ENCODE measurements at regions not wholly inside any gene's neighbourhood (a gene's known extent, or its start where the extent isn't known, plus 50 kb on each side); places are given as distances from the start of the nearest gene placed in this dataset.

GRCh38 chr13:57314897-57315520 is 148.0 kb downstream of the PRR20E start:
- DNase-seq, result no peak
- 79 to 90% (median 83%) methylated on average over 6 of the region's 6 CpGs for WGBS, 4 donors
- H3K9me3 ChIP-seq (replicated peaks in 1 of 3), result no peaks in the 10 kb centered on the region
- no peaks in the 10 kb centered on the region for H3K4me1 ChIP-seq (replicated peaks in 1 of 2)
- no peak for TF ChIP-seq CTCF (IDR thresholded peaks at IDR 0.05)
- no peaks in the 10 kb centered on the region for H3K27me3 ChIP-seq
- H3K4me3 ChIP-seq, result no peak overlapping the region
- H3K27ac ChIP-seq, result no peak overlapping the region
- intact Hi-C loops (cut with DNase I), result no loop called here
- no peaks in the 10 kb centered on the region for H3K36me3 ChIP-seq (replicated peaks in 1 of 2)

GRCh38 chr13:57326532-57326931 is 159.5 kb downstream of the PRR20E start:
- Histone ChIP-seq H3K4me3 (no peak overlapping the region), H3K27me3 (no peaks in the 10 kb centered on the region), H3K36me3 (replicated peaks in 1 of 2) (no peaks in the 10 kb centered on the region), H3K4me1 (replicated peaks in 1 of 2) (no peaks in the 10 kb centered on the region), H3K27ac (no peak overlapping the region), H3K9me3 (replicated peaks in 1 of 3) (no peaks in the 10 kb centered on the region)
- TF ChIP-seq CTCF (IDR thresholded peaks at IDR 0.05) (no peak), POLR2A (IDR thresholded peaks at IDR 0.05) (no peak)
- intact Hi-C loops (cut with DNase I), result no loop called here
- no peak for DNase-seq
- 53 to 57% (median 54%) methylated on average over 1 of the region's 1 CpG for WGBS, 4 donors

- H3K36me3 ChIP-seq (replicated peaks in 1 of 2), result no peaks in the 10 kb centered on the region
- TF ChIP-seq CTCF (IDR thresholded peaks at IDR 0.05) (no peak), POLR2A (IDR thresholded peaks at IDR 0.05) (no peak)
- H3K4me3 ChIP-seq, result no peak overlapping the region
- DNase-seq, result no peak
- H3K27me3 ChIP-seq, result no peaks in the 10 kb centered on the region
- H3K4me1 ChIP-seq (replicated peaks in 1 of 2), result no peaks in the 10 kb centered on the region
- no peak overlapping the region for H3K27ac ChIP-seq
- WGBS, 4 donors, result 80 to 96% (median 87%) methylated on average over 2 of the region's 2 CpGs
- no peaks in the 10 kb centered on the region for H3K9me3 ChIP-seq (replicated peaks in 1 of 3)
- intact Hi-C loops (cut with DNase I), result no loop called here
These were observed 173.9 kb downstream of the PRR20E start for GRCh38 chr13:57340878-57341277.

GRCh38 chr13:57345526-57345925 is 178.5 kb downstream of the PRR20E start:
- Histone ChIP-seq H3K36me3 (replicated peaks in 1 of 2) (no peaks in the 10 kb centered on the region), H3K4me1 (replicated peaks in 1 of 2) (no peaks in the 10 kb centered on the region), H3K27ac (no peak overlapping the region), H3K27me3 (no peaks in the 10 kb centered on the region), H3K9me3 (replicated peaks in 1 of 3) (no peaks in the 10 kb centered on the region), H3K4me3 (no peak overlapping the region)
- no peak for DNase-seq
- TF ChIP-seq POLR2A (IDR thresholded peaks at IDR 0.05), result no peak
- TF ChIP-seq CTCF (IDR thresholded peaks at IDR 0.05), result no peak
- intact Hi-C loops (cut with DNase I), result no loop called here
- 72 to 90% (median 83%) methylated on average over 1 of the region's 1 CpG; no CpG with 5 or more reads in 1 of the 4 donors for WGBS, 4 donors

All from adrenal gland (tissue), 9 donors.